Heart left ventricle (tissue), 13 donors: ENCODE measurements at regions not wholly inside any gene's neighbourhood (a gene's known extent, or its start where the extent isn't known, plus 50 kb on each side); places are given as distances from the start of the nearest gene placed in this dataset.

Experiments used
- CTCF ChIP-seq, 12 donors: fragments of 200-600 bp; sonication (generic) in 4 of 12; IDR thresholded peaks; one replicate each; pipeline versions ENCODE4 v1.5.0 to v1.8.0; 2018 to 2022; ENCODE audit warnings: antibody characterized with exemption in 12 of 12, mild to moderate bottlenecking in 5 of 12
- POLR2A ChIP-seq, 2 donors: fragments of 450-650 bp; IDR thresholded peaks; one replicate each; pipeline ENCODE4 v1.6.1; 2017; ENCODE audit warnings: antibody characterized with exemption in 2 of 2, mild to moderate bottlenecking in 2 of 2, moderate library complexity in 2 of 2
- donor health status: ischemic (EF 13 %, LVEDD 7.1; RV severe dilation, severe dysfunction).
- donor health status: DM: no; HTN: yes; CAD: no.
- donor health status: DM: no; HTN: no; CAD: no.
- donor health status: ischemic (EF 25% LVEDD 6.9; RV normal size, moderate dysfunction).
- donor health status: ischemic (EF 25% LVEDD 5.7; RV mildly dilated, moderate dysfunction).
- donor health status: ischemic (EF 35%, LVEDD 5.7; RV mildly dilated, moderate dysfunction).
- donor health status: nonischemic (EF 11% LVEDD 7.7; RV severe dilation, severe dysfunction).
- donor health status: DM: yes; HTN: yes; CAD: no.
- donor health status: PGD.
- donor health status: ischemic (EF 29% LVEDD 5.4; RV normal size, mild dysfunction).
- donor health status: nonischemic (EF 23%, LVEDD 6.1; RV moderate dilation, normal function).

GRCh38 chr13:44311011-44311780 lies 62.4 kb upstream of the SERP2 start:
- TF ChIP-seq CTCF (IDR thresholded peaks at IDR 0.05), result no peak
- TF ChIP-seq POLR2A (IDR thresholded peaks at IDR 0.05), result no peak
